OCI-LY3 (cell line): ENCODE measurements at regions not wholly inside any gene's neighbourhood (a gene's known extent, or its start where the extent isn't known, plus 50 kb on each side); places are given as distances from the start of the nearest gene placed in this dataset.

Experiments
- CTCF ChIP-seq: fragments of 200-600, 300-600 bp; sonication (generic); IDR thresholded peaks from 2 replicates; pipeline ENCODE4 v1.5.1; 2014; ENCODE audit warnings: antibody characterized with exemption, low read length, low read depth
- EZH2phosphoT487 ChIP-seq: fragments of 200-600 bp; shearing (Covaris generic); IDR thresholded peaks from 2 replicates; pipeline ENCODE4 v1.6.1; 2018; ENCODE audit warnings: antibody characterized with exemption, mixed run types, low read depth

GRCh38 chr16:60404401-60404800 lies 1631.8 kb downstream of the CDH8 start:
- no peak for TF ChIP-seq CTCF
- no peak for TF ChIP-seq EZH2phosphoT487
